ENCODE measurements at regions not wholly inside any gene's neighbourhood (a gene's known extent, or its start where the extent isn't known, plus 50 kb on each side); places are given as distances from the start of the nearest gene placed in this dataset.

DNA sequence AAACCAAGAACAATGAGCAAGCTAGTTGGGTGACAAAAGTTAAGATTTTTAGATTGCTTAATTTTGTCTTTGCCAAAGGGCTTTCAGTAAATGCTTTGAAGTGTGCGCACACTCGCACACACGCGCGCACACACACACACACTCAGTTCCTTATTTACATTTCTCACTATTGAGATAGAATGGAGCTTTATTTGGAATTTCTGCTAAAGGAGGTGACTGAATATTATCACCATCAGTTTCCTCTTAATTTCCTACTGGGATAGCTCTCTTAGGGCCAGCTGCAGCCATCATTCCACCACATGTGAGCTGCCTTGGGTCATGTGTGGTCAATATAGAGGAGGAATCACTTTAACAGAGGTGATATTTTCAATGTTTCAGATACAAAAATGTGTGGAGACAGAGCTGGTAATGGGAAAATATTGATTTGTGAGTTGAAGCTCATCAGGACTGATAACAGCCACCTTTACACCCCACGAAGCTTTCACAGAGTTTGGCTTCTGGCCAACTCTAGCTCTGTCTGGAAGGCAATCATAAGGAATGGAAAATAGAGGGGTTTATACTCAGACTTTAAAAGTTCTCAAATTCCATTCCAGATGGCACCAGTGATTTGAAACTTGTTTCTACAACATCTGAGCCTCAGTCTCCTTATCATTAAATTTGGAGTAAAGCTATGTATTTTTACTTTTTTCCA is 99.9 kb downstream of the MACIR start:
- ATAC-seq, result no peak

DNA sequence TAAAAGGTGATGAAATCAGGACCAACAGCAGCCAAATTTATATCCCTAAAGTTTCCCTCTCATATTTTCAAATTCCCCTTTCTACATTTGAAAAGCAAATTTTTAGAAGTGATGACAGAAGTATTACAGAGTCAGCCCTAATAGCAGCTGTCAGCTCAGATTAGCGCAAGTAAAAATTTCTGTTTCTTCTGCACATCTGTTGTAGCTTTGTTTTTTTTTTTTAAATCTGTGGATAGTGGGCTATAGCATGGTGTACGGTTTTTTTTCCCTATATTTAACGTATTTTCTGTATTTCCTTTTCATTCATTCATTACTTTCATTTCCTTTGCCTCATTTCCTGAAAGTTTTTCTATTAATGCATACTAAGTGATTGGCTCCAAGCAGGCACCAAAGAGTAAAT is 99.1 kb downstream of the MACIR start:
- DNase-seq (no peak), ATAC-seq (no peak)
- intact Hi-C loops (cut with DNase I), result no loop called here

More for the DNA sequence above, 99.9 kb downstream of the MACIR start:
- intact Hi-C loops (cut with DNase I), result no loop called here
- peak; percentile 25 for DNase-seq

DNA sequence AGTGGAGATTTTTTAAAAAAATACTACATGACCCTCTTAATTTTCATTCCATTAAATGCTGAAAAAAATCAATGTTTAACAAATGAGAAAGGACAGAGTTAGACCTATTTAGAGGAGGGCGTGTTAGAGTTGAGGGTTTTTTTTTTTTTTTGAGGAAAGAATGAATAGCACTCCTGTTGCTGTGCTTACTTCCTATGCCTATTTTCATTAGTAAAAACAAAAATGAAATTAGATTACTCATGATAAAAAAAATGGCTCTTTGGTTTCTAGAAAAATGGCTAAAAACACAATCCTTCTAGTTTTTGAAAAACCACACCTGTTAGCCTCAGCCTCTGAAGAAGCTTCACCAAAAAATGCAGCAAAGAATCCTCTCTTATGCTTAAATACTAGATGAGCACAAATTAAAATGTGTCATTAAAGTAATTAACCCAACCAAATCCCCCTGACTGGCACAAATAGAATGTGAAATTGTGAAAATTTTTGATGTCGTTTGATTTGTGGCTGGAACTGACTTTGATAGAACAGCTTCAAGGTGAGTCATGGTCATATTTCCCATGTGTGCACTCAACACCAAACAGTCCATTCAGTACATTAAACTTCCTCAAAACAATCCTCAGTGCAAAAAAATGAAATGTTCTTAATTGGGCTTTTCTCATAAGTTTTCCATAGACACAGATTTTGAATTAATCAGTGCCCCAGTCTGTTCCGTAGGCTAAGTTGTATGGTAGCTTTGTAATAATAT is 98.0 kb downstream of the MACIR start:
- DNase-seq (no peak), ATAC-seq (no peak)
- intact Hi-C loops (cut with DNase I), result no loop called here

DNA sequence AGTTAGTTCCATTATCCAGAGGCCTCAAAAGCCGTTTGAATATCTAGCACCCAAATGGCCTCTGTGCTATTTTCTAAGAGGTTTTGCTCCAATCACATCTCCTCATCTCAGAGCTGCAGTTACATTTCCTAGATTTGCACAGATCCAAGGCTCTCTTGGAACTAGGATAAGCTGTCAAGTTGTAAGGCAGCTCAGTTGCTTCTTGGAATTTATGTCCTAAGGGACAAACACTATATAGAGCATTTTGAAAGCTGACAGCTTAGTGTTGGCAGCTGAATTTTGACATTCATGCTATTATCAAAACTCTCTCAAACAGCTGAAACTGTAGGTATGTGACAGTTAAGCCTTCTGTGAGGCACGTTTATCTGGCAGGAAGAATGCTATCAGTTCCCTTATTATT is 97.0 kb downstream of the MACIR start:
- no peak for ATAC-seq
- no peak for DNase-seq
- intact Hi-C loops (cut with DNase I), result no loop called here

DNA sequence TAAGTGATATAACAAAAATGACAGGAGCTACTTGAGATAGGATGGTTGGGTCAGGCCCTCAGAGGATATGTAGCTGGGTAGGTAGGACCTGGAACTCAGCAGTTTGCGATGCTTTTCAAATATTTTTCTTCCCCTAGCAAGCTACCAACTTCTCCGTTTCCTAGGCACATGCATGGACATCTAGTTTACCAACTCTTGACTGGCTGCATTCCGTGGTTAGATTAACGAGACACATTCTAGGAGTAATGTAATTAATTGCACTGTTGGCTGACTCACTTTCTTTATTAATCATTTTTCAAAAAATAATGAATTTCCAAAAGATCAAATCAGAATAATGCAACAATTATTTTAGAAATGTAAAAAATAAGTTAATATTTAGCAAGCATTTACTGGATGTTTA is 95.9 kb downstream of the MACIR start:
- intact Hi-C loops (cut with DNase I), result no loop called here
- ATAC-seq, result no peak
- no peak for DNase-seq

DNA sequence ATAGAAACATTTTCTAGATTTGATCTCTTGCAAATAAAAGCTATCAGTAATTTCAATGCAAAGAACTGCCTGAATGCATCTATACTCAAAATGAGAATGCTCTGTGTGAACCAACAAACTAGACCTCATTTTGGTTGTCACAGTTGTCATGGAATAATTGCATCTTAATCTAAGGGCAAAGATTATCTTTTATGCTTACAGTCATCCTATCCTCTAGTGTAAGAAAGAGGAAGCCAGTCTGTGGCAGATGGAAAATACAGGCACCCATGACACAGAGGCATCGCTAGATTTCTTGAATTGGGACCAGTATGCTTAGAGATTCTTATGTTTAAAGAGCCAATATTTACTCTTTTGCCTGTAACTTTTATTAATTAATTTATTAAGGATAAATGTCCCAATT is 95.0 kb downstream of the MACIR start:
- DNase-seq (no peak), ATAC-seq (no peak)
- intact Hi-C loops (cut with DNase I), result no loop called here

DNA sequence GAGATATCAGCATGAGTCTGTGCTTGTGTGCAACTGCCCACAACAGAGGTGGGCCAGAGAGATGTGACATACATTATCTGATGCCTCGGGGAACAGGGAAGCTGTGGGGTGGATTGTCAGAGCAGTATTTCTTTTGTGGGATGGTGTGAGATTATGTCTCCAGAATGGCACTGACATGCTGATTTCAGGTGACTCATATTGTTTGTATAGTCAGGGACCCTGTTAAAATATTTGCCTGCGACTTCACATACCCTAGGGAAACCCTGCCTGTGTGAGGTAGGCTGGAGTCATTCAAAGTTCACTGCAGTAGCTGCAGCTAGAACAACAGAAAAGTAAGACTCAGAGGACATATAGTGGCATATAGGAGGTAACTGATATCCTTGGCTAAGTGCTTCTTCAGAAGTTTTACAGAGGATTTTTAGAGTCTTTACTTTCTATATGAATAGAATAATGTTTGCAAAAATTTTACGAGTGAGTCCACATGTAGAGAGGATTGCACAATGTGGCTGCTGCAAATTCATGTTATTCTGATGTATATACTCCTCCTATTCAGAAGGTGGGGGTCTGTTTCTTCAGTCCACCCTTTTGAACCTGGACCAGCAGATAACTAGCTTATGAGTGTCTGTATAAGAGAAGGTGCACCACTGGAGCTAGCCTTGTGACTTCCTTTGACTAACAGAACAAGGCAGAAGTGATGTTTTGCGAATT is 89.3 kb downstream of the MACIR start:
- DNase-seq (no peak), ATAC-seq (no peak)
- intact Hi-C loops (cut with DNase I), result no loop called here

DNA sequence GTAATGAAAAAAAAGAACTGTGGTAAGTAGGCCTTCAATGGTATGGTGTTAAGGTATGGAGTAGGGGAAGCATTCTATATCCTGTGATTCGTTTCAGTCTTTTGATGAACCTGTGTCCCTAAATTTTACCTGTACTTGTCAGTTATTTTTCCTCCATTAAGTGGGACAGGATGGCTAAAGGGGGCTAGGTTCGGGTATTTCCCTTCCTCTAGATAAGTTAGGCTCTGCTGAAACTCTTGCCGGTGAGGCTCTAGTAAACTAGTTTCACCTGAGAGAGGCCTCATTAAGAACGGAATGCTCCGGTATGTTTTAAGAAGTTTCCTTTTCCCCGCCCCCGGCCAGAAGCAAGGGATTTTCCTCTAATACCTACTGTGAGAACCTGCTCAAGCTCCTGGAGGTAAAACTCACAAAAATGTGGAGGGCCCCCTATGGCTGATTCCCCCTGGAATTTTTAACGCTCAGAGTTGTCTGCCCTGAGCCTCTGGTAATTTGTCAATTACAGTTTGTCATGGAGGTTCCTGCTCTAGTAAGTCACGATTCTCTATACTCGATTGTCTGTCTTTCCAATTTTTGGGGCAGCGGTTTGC is 87.7 kb downstream of the MACIR start:
- ATAC-seq, result no peak

DNA sequence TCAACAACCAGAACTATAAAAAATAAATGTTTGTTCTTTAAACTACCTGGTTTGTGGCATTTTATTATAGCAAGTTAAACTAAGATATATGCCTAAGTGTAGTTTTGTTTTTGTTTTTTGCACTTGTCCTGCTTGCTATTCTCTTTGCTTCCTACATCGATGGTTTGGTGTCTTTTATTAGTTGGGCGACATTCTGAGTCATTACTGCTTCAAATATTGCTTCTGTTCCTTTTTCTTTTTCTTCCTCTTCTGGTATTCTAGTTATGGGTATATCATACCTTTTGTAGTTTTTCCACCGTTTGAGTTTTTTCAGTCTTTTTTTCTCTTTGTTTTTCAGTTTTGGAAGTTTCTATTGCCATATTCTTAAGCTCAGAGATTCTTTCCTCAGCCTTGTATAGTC is 86.9 kb downstream of the MACIR start:
- no peak for DNase-seq
- intact Hi-C loops (cut with DNase I), result no loop called here
- ATAC-seq, result no peak

More for the DNA sequence above, 87.7 kb downstream of the MACIR start:
- intact Hi-C loops (cut with DNase I), result no loop called here
- DNase-seq, result no peak

DNA sequence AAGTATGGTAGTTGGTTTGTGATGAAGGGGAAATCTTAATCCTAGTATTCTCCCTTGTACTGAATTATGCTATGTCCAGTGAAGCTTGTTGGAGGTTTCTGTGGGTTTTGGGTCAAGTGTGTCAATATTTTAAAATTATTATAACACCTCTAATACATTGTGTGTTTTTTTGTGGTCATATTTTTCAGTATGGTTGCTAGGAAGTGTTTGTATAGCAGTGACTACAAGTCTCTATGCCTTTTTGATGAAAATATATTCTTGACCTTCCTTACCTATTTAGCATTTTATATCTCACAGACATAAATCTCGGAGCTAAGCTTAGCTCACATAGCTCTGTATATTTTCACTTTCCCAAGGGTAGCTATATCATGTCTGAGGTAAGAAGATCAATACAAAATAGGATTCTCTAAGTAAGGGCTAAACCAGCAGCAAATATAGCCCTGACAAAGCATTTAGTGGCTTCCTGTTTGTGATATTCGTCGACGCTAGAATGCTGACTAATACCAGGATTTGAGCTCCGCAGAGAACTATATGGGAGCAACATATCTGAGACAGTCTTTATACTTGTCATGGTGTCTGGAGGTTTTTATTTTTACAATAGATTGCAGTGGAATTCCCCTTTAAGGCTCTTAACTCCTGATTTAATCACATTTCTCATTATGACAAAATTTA is 82.3 kb downstream of the MACIR start:
- DNase-seq (no peak), ATAC-seq (no peak)
- intact Hi-C loops (cut with DNase I), result no loop called here

DNA sequence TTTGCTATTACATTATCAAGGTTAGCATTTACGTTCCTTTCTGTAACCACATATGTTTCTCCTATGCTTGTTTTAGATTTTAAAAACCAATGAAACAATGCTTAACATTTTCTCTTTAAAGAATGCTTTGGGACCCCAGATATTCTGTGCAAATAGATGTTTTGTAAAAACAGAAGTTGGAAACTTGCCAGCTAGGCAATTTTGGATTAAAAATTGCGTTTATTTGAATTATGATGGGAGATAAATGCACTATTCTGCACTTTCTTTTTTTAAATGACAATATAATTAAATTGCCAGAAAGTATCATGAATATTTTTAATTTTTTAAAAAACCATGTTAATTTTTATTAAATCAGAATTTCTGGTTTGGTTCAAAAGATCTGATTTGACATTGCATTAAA is 81.6 kb downstream of the MACIR start:
- DNase-seq (no peak), ATAC-seq (no peak)
- intact Hi-C loops (cut with DNase I), result no loop called here

DNA sequence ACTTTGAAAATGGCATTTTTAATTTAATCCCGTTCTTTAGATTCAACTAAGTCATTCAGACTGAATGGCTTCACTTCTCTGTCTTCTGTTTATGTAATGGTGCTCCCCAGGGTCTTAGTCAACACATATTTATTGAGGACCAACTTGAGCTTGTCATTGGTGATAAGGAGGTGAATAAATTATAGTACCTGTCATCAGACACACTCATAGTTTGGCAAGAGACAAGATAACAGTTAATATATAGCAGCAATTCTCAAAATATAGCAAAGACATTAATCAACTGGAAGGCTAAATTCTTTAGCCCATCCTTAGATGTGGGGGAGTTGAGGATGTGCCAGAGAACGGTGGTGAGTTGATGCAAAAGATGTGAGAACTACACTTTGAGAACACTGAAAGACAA is 78.4 kb downstream of the MACIR start:
- DNase-seq (no peak), ATAC-seq (no peak)
- intact Hi-C loops (cut with DNase I), result no loop called here

DNA sequence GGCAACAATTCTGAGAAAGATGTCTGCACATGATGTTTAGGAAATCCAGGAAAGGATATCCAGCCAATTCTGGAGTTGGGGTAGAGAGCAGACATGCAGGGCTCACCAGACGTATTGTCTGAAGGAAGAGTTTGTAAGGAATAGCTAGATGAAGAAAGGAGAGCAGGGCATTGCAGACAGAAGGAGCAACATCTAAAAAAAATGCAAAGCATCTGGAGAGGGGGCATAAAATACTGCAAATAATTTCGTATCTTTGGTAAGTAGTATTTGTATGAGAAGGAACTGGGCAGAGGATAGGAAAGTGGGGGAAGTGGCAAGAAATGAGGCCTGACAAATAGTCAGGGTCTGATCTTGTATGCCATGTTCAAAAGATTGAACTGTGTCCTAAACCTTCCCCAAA is 74.8 kb downstream of the MACIR start:
- ATAC-seq (no peak), DNase-seq (no peak)
- intact Hi-C loops (cut with DNase I), result no loop called here

DNA sequence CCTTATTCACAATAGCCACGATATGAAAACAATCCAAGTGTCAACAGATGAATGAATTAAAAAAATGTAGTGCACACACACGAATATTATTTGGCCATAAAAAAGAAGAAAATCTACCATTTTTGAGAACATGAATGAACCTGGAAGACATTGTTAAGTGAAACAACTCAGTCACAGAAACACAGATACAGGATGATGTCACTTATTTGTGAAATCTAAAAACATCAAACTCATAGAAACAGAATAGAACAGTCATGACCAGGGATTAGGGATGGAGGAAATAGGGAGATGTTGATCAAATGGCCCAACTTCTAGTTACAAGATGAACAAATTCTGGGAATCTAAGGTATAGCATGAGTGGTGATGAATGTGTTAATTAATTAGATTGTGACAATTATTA is 72.3 kb downstream of the MACIR start:
- intact Hi-C loops (cut with DNase I), result no loop called here
- DNase-seq, result no peak
- ATAC-seq, result no peak

Data from left cardiac atrium (tissue), 4 donors.